NCI-H1694 treated with DMSO at 0.1 percent for 48 hours (cell line): ENCODE measurements at regions not wholly inside any gene's neighbourhood (a gene's known extent, or its start where the extent isn't known, plus 50 kb on each side); places are given as distances from the start of the nearest gene placed in this dataset.

ENCODE experiments used
- DNase-seq: peaks from one replicate; lab custom pipeline; 2025; lab: John Stamatoyannopoulos, UW

GRCh38 chr7:21146642-21147423, 281.1 kb upstream of the SP4 start:
- no peak for DNase-seq

GRCh38 chr7:21149809-21150208, 278.1 kb upstream of the SP4 start:
- DNase-seq, result no peak

DNA sequence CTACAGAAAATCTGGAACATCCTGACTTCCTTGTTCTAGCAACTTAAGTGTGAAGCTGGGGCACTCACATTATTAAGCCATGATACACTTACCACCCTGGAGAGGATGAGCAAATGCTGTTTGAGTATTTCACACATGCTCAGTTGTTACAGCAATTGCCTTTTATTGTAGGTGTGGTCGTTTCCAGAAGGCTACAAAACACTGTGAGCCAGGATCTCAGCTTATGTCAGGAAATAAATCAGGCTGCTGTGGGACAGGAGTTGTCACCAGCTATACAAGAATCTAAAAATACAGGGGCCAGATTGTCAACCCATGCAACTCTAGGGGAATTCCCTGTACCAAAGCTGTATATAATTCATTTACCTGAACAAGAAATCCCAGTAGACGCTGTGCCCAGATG, 273.3 kb upstream of the SP4 start:
- no peak for DNase-seq

DNA sequence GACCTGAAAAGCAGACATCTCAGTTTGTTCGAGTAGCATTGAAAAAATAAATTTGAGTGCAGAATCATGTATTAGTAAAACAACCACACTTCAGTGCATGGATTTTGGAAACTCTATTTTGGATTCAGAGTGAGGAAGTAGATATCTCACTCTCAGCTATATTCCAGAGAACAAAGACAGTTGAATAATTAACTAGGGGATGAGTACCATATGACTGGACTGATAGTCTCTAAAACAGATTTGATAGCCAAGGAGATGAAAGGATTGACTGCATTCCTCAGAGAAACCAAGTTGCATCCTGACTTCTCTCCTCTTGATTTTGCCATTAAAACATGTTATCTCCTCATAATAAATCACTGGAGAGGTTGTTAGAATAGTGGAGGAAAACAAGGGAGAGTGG, 268.4 kb upstream of the SP4 start:
- DNase-seq, result no peak

GRCh38 chr7:21160401-21160800, 267.5 kb upstream of the SP4 start:
- DNase-seq, result no peak

GRCh38 chr7:21167942-21168341, 259.9 kb upstream of the SP4 start:
- DNase-seq, result no peak

GRCh38 chr7:21169667-21170580, 258.0 kb upstream of the SP4 start:
- no peak for DNase-seq

DNA sequence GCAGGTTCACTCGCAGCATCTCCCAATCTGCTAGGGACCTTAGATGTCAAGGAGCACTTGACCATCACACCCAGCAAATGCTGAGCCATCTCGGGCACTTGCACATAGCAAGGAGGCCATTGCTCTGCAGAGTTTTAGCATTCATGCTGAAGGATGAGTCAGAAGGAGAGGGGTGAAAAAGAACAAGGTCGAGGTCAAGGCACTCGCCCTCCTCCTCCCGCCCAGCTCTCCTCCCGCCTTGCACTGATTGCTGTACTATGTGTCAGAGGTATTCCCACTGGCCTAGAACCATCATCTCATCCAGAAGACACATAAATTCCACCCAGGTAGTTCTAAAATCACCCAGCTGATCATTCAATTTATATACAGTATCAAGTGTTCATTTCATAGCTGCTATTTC, 255.1 kb upstream of the SP4 start:
- no peak for DNase-seq

GRCh38 chr7:21173436-21173835, 254.4 kb upstream of the SP4 start:
- DNase-seq, result no peak

GRCh38 chr7:21175714-21176113, 252.2 kb upstream of the SP4 start:
- no peak for DNase-seq

- no peak for DNase-seq
Observed at GRCh38 chr7:21184942-21185652, 242.8 kb upstream of the SP4 start.

DNA sequence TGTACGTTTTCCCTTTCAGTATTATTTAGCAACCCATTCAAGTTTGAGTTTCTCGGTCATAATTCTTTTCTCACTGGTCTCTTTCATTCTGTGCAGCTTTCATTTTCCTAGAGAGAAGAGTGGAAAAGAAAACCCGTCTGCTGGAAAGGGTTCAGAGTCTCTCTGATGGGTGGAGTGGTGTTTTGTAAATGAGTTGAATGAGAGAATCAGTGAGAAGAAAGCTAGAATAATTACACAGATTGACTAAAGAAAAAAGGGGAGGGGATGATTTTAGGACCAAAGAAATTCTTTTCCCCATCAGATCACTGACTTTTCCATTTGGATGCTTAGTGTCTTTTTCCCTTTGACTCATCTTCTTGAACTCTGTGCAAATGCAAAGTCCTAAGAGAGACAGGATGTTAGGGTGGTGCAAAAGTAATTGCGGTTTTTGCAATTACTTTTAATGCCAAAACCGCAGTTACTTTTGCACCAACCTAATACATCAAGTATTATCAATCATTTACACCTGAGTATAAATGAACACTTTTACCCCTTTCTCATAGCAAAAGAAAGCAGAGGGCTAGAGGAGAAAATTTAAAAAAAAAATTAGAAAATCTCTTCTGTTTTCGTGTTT, 242.1 kb upstream of the SP4 start:
- DNase-seq, result no peak

GRCh38 chr7:21191321-21192073, 236.4 kb upstream of the SP4 start:
- no peak for DNase-seq

- no peak for DNase-seq
Observed at GRCh38 chr7:21192657-21193056, 235.2 kb upstream of the SP4 start.

DNA sequence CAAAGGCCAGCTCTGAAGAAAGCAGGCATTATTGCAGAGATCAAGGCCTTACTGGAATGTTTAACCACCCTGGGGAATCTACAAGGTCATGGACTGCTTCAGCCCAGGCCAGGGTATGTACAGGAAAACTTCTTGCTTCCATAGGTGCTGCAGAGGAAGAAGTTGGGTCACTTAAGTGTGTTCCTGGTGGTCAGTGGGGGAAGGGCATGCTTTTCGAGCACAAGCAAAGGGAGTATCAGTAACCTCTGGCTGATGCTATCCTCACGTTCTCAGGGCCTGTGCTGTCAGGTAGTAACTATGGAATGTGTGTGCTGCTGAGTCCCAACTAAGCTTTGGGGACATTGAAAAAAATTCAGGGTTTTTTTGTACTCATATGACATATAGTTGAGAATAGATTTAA, 234.0 kb upstream of the SP4 start:
- DNase-seq, result no peak

GRCh38 chr7:21194936-21195335, 232.9 kb upstream of the SP4 start:
- DNase-seq, result no peak

DNA sequence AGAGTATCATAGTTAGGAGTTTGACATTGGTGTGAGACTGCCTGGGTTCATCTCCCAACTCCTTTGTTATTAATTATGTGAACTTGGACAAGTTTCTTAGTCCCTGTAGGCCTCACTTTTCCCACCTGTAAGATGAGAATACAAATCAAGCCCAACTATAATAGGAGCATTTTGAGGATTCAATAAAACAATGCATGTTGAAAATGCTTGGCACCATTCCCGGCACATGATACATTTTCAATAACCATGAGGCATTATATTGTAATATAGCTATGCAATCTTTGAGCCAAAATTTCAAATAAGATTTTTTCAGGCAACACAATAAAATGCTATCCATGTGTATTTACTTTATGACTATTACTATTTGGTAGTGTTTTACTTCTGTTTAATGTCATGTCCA, 229.0 kb upstream of the SP4 start:
- DNase-seq, result no peak

DNA sequence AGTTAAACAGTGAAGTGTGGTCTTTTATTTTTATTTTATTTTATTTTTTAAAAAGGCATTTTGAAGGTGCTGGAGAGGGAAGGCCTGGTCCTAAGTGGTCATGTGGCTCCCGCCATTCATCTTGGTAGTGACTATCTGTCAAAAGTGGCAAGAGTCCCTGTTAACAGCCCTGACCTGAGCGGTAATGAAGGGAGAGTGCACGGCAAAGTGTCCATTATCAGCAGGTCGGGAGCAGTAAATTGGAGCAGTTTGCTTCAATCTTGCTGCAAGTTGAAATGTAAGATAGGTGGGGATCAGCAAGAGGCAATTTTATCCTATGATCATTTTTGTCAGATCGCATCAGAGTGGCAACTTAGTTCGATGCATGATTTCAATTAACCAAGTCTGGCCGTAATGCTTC, 227.4 kb upstream of the SP4 start:
- DNase-seq, result no peak

DNA sequence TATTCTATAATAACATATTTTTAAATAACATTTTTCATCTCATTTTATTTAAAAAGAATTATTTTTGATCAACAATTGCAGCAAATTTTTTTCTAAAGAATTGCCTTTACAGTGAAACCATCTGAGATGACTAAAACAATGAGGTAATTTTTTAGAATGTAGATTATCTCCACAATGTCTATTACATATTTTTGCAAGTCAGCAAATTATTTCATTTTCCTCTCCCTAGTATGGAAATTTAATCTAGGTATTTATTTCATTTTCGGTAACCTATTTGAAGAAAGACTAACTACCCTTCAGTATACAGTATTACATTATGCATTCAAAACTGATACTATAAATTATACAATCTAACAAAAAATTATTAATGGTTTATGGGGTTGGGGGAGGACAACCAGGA, 213.2 kb upstream of the SP4 start:
- no peak for DNase-seq

DNA sequence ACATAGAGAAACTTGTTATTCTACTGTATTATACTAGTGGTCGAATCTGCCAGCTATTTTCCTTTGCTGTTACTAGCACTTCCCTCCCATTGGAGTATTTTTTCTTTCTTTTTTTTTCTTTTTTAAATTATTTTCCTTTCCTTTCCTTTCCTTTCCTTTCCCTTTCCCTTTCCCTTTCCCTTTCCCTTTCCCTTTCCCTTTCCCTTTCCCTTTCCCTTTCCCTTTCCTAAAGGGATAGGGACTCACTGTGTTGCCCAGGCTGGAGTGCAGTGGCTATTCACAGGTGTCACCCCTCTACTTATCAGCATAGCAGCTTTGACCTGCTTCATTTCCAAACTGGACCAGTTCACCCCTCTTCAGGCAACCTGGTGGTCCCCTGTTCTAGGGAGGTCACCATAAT, 212.6 kb upstream of the SP4 start:
- DNase-seq, result no peak

- no peak for DNase-seq
Observed at GRCh38 chr7:21217365-21217764, 210.5 kb upstream of the SP4 start.

DNA sequence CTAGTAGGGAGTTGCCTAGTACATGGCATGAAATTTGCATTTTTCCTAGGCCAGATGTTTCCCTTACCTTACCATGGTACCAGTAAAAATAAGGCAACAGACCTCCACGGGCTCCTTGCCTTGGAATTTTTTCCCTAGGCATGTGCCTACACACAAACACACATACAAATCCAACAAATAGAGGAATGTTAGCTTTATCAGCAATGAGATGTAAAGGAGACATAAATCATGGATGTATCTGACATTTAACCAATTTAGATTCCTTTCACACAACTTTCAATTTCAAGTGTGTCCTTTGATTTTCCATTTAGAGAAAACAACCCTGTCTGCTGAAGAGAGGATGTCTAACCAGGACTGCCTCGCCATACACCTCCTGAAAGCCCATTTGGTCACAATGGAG, 209.7 kb upstream of the SP4 start:
- no peak for DNase-seq
